HG03354 (cell line): ENCODE measurements at regions not wholly inside any gene's neighbourhood (a gene's known extent, or its start where the extent isn't known, plus 50 kb on each side); places are given as distances from the start of the nearest gene placed in this dataset.

Experiments used
- ATAC-seq: cut with Tn5 transposase; IDR thresholded peaks from one replicate; pipeline ENCODE4 v1.9.1; 2021; ENCODE audit warnings: mild to moderate bottlenecking; ENCODE audit not compliant: unreplicated experiment, poor library complexity, severe bottlenecking

DNA sequence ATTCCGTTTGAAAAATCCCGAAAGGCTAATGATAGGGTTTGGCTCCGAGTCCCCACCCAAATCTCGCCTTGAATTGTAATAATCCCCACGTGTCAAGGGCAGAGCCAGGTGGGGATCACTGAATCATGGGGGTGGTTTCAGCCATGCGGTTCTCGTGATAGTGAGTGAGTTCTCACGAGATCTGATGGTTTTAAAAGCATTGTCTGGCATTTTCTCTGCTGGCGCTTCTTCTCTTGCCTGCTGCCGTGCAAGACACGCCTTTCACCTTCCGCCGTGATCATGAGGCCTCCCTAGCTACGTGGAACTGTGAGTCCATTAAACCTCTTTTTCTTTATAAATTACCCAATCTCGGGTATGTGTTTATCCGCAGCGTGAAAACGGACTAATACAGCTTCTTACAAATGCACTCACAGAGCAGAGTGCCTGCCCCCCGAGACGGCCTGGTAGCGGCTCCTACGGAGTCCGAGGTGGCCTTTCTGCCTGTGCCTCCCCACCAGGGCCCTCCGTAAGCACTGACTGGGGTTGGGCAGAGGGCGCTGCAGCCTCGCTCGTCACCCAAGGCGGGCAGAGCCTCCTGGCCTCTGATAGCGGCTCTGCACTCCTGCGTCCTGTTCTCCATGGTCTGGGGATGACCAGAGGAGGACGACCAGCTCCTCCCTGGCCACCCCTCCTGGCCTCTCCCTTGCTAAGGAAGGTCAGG is 131.7 kb downstream of the FOXL1 start:
- ATAC-seq, result no peak

DNA sequence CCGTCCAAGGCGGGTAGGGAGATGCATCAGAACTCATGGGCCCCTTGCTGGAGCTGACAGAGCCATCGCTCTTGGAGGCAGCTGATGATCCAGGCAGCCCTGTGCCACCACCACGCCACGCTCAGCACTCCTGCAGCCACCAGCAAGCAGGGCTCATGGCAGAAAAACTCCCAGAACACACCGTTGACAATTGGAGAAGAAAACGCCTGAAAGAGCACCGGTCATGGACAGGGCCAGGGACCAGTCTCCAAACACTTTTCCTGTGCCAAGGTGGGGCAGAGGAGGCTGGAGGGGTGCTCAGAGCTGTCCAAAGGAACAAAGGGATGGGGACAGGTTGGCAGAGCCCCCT is 132.2 kb downstream of the FOXL1 start:
- ATAC-seq, result no peak

DNA sequence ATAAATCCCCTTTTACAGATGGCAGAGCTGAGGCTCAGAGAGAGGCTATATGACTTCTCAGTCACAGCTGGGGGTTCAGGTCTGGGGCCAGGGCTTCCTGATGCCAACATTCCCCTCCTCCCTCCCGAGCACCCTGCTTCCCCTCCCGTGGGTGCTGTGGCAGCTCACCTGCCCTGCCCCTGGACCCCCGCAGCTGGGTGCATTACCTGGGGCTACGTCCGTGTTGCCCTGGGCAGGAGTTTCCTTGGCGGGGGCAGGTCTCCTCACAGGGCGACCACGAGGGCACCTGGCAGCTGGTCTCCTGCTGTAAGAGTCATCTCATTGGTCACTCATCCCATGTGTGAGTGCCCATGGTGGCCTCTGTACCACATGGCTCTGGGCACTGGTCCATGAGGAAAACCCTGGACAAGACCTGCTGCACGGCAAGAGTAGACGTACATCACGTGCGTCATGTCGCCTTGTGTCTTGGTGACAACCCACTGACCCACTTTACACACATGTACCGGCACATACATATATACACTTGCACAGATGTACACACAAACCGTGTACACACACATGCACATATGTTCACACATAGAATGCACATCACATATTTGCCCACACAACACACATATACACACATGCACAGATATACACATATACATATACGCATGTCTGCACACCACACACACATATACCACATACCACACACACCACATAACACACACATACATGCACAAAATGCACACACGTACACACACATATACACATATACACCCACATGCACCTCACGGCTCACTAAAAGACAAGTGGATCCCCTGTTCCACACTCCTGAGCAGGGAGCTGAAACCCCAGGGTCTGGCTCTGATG is 134.0 kb downstream of the FOXL1 start:
- ATAC-seq, result no peak

DNA sequence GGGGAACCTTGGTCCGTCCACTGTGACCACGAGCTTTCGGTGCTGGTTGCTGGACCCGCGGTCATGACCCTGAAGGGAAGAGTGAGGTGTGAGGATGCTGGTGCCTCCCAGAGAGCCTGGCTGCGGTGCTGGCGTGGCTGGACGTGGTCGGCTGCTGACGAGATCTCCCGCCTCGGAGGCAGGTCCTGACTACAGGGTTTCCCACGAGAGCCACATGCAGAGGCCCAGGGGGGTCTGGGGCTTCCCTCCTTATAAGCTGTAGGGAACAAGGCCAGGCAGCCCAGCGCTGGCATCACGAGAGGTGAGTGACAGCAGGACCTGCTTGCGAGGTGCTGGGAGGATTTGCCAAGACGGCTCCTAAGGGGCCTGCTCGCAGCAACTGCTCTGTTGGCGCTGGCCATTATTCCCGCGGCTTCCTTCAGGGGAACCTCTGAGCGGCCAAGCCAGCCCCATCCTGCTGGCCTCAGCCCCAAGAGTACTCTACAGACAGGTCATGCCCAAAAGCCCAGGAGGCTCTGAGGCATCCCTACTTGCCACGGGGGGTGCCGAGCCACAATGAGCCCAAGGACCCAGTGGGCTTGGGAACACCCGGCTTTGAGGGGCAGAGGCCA is 134.8 kb downstream of the FOXL1 start:
- ATAC-seq, result no peak

GRCh38 chr16:86714166-86714565 is 135.8 kb downstream of the FOXL1 start:
- no peak for ATAC-seq

GRCh38 chr16:86716649-86717048 is 138.3 kb downstream of the FOXL1 start:
- no peak for ATAC-seq

GRCh38 chr16:86718118-86718517 is 139.8 kb downstream of the FOXL1 start:
- ATAC-seq, result no peak

- no peak for ATAC-seq
These were observed 144.6 kb downstream of the FOXL1 start for GRCh38 chr16:86722970-86723369.

DNA sequence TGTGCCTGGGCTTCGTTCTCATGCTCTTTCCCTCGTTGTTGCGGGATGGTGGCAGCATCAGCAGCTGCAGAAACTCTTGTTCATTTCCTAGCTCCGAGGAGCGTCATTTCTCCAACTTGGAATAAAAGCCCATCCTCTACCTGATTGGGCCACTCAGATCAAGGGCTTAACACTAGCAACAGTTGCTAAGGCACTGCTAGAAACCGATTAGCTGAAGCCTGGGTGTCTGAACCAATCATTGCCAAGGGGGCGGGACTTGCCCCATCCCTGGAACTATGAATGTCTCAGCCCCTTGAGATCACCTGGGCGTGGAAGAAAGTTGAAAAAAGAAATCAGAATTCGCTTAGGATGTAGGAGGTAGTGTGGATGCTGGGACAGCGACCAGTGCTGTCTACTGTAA is 145.3 kb downstream of the FOXL1 start:
- ATAC-seq, result no peak

DNA sequence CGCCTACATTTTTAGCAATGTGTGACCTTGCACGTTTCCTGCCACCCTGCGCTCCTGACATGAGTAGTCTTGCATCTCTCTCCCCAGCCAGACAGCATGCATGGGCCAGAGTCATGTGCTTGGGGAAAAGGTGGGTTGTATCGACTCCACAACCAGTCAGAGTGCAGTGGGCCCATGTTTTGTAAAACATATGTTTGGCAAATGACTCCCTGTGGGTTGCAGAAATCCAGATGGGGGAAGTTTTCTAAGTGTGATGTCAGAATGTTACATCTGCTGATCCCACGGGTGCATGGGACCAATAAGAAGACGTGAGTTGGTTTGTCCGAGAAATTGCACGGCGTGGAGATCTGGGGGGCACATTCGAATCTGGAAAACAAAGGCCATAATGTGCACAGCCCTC is 147.1 kb downstream of the FOXL1 start:
- no peak for ATAC-seq

DNA sequence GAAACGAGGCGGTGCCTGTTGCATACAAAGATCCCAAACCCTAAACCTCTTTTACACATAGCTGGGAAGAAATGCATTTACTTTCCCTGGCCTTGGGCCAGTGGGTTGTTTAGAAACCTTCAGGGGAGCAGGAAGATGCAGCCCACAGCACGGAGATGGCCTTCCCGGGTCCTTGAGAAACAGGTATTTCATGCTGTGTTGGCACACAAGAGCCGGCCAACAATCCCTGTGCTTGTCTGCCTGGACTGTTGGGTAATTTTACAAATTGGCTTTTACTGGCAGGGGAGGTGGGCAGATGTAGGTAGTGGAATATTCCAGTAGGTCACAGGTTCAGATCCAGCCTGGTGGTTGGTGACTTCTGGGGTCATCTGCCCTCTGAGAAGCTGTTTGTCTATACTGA is 148.0 kb downstream of the FOXL1 start:
- ATAC-seq, result no peak

GRCh38 chr16:86727131-86727530 is 148.8 kb downstream of the FOXL1 start:
- no peak for ATAC-seq

DNA sequence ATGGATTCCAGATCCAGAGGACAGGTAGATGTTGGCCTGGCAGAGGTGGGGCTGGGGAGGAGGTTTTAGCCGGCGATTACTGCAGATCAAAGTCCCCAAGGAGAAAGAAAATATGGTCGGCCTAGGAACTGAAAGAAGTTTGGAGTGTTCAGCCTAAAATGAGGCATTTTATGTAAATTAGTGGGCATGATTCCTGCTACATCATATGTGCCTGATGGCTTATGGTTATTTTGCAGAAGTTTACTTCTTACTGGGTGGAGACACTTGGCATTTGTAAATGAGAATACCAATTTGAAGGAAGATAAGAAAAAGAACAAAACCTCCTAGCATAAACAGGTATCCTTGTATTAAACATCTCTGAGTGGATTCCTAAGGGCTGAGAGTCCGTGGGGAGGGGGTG is 149.3 kb downstream of the FOXL1 start:
- no peak for ATAC-seq

GRCh38 chr16:86729686-86730085 is 151.3 kb downstream of the FOXL1 start:
- no peak for ATAC-seq

DNA sequence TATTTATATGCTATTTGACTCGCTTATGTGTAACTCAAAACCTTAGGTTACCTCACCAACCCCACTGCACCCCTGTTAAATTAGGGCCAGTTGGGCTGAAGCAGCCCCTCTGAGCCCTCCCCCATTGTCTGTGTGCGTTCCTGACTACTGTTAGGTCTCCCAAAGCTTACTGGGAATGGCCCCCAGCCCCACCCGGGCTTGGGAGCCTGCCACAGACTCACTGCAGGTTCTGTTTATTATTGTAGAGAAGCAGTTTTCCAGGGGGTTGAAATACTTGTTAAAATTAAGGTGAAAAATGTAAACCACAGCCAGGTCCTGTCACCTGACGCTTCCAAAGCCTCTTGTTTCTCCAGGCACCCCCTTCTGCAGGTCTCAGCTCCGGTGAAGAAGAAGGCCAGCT is 151.7 kb downstream of the FOXL1 start:
- ATAC-seq, result no peak

DNA sequence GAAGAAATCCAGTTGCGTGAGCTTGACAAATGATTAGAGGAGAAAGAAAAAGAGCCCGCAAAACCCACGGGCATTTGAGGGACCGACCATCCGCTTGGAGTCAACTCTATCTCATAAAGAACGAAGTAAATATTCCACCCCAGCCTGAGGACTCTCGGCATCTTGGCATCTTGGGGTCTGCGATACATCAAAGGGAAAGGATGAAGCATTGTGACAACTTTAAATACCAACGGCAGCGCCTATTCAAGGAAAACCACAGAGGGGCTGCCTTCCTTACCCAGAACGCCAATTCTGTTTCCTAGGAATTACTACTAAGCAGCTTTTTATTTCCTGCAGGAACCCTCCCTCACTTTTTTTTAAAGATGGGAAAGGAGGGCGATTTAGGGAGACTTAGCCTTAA is 152.2 kb downstream of the FOXL1 start:
- ATAC-seq, result no peak

- ATAC-seq, result no peak
These were observed 154.4 kb downstream of the FOXL1 start for GRCh38 chr16:86732621-86733295.

GRCh38 chr16:86733546-86734254 is 155.4 kb downstream of the FOXL1 start:
- ATAC-seq, result no peak

DNA sequence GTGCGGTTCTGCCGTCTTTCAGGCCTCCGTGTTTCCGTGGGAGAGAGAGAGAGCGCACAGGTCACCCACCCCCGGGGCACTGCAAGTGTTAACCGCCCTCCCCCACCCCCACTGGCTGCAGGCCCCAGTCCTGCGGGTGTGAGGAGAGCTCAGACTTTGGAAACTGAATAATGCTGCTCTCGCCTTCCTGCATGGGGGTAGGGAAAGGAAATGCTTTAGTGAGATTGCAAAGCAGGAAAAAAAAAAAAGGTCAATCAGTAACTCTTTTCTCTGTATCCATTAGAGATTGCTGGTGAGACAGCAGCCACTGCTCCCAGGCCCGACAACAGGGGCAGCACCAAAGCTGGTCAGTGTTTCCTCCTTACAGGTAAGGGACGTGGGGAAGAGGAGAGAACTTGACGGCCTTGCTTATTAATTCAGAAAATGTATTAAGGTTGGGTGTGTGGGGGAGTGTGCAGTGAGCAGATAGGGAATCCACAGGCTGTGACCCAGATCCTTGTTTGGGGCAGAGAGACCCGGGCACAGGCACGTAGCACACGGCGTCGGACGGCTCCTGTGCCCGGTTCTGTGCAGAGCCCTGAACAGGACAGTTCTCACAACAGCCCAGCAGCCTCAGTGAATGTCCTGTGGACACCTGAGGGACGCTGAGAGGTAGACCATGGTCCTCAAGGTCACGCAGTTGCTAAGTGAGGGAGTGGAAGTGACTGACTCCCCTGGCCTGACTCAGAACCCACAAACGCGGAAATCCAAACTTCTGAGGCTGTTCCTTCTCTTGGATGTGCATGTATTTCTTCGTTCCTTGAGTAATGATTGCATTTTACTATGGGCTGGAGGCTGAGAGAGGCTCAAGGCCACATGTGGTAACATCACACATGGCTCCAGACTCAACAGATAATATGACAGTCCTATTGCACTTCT is 156.5 kb downstream of the FOXL1 start:
- ATAC-seq, result no peak
